MCF 10A (cell line): ENCODE measurements at regions not wholly inside any gene's neighbourhood (a gene's known extent, or its start where the extent isn't known, plus 50 kb on each side); places are given as distances from the start of the nearest gene placed in this dataset.

Experiments used
- BruUV-seq: library from RNA; stranded (reverse); fragments of 400-500 nt; replicated peaks from 2 replicates; lab custom pipeline; 2021; lab: Mats Ljungman, UMichigan
- CTCF ChIA-PET: fragments of 300-600 bp; sonication (Branson Sonifier 250); formaldehyde crosslinking; extraction: SDS; loops from one replicate; lab custom pipeline; 2021; ENCODE audit warnings: antibody characterized with exemption, inconsistent platforms; lab: Yijun Ruan, JAX
- POLR2A ChIA-PET: fragments of 300-600, 350-650 bp; sonication (Branson Sonifier 250); formaldehyde crosslinking; extraction: SDS; loops from one replicate; lab custom pipeline; 2020; ENCODE audit warnings: antibody characterized with exemption, inconsistent platforms; lab: Yijun Ruan, JAX
- DNase-seq: peaks from one replicate; pipeline ENCODE4 v3.0.0-alpha.2; 2018; ENCODE audit not compliant: unreplicated experiment
- H3K27ac Mint-ChIP-seq: one replicate; pipeline ENCODE4 v1.8.0; 2022; ENCODE audit warnings: mild to moderate bottlenecking, low read depth, mixed read lengths; ENCODE audit not compliant: unreplicated experiment
- H3K27me3 Mint-ChIP-seq: one replicate; pipeline ENCODE4 v1.8.0; 2022; ENCODE audit warnings: mixed read lengths; ENCODE audit not compliant: insufficient read depth, unreplicated experiment
- H3K36me3 Mint-ChIP-seq: one replicate; pipeline ENCODE4 v1.8.0; 2022; ENCODE audit warnings: mild to moderate bottlenecking, moderate library complexity, mixed read lengths; ENCODE audit not compliant: insufficient read depth, unreplicated experiment
- H3K4me1 Mint-ChIP-seq: one replicate; pipeline ENCODE4 v1.8.0; 2022; ENCODE audit warnings: mixed read lengths; ENCODE audit not compliant: insufficient read depth, unreplicated experiment
- H3K4me3 Mint-ChIP-seq: one replicate; pipeline ENCODE4 v1.8.0; 2022; ENCODE audit warnings: mild to moderate bottlenecking, moderate library complexity, mixed read lengths; ENCODE audit not compliant: unreplicated experiment
- H3K9me3 Mint-ChIP-seq: one replicate; pipeline ENCODE4 v1.8.0; 2022; ENCODE audit warnings: mixed read lengths; ENCODE audit not compliant: unreplicated experiment
- intact Hi-C: fragments of 100-400 bp; cut with micrococcal nuclease; formaldehyde crosslinking; loops from 2 replicates; pipeline ENCODE4 v1.14.1; 2022
- TF ChIP-seq, protein P1 (sequence below): fragments of 200-600 bp; IDR thresholded peaks from one replicate; pipeline ENCODE4 v1.8.0; 2022; ENCODE audit warnings: antibody characterized with exemption, mild to moderate bottlenecking; ENCODE audit not compliant: unreplicated experiment

- intact Hi-C loops, result loop anchor here (5.0 kb wide), 1 partner anchor 108 kb away; no protein-coding TSS in a partner anchor
- peaks cover 25% of the 10 kb centered on the region for H3K4me1 Mint-ChIP-seq
- no peaks in the 10 kb centered on the region for H3K36me3 Mint-ChIP-seq
- no peaks in the 10 kb centered on the region for H3K9me3 Mint-ChIP-seq
- DNase-seq, result no peak
- H3K27me3 Mint-ChIP-seq, result no peaks in the 10 kb centered on the region
- TF ChIP-seq, protein P1, sequence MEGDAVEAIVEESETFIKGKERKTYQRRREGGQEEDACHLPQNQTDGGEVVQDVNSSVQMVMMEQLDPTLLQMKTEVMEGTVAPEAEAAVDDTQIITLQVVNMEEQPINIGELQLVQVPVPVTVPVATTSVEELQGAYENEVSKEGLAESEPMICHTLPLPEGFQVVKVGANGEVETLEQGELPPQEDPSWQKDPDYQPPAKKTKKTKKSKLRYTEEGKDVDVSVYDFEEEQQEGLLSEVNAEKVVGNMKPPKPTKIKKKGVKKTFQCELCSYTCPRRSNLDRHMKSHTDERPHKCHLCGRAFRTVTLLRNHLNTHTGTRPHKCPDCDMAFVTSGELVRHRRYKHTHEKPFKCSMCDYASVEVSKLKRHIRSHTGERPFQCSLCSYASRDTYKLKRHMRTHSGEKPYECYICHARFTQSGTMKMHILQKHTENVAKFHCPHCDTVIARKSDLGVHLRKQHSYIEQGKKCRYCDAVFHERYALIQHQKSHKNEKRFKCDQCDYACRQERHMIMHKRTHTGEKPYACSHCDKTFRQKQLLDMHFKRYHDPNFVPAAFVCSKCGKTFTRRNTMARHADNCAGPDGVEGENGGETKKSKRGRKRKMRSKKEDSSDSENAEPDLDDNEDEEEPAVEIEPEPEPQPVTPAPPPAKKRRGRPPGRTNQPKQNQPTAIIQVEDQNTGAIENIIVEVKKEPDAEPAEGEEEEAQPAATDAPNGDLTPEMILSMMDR, result no peak
- ChIA-PET POLR2A (interaction anchor here (0.7 to 1.5 kb wide), 3 partner anchors 12 to 20 kb away, joined by 3 read pairs; no protein-coding TSS in a partner anchor), CTCF (interaction anchor here (0.5 to 0.6 kb wide), 2 partner anchors 8 to 604 kb away, joined by 3 read pairs; no protein-coding TSS in a partner anchor)
- BruUV-seq, result no TSS peak
- no peak overlapping the region for H3K27ac Mint-ChIP-seq
- H3K4me3 Mint-ChIP-seq, result no peak overlapping the region
Observed at GRCh38 chr5:124060413-124061067, 548.6 kb downstream of the CSNK1G3 start.

GRCh38 chr5:124060011-124060410 is 548.0 kb downstream of the CSNK1G3 start:
- no peaks in the 10 kb centered on the region for H3K36me3 Mint-ChIP-seq
- TF ChIP-seq, protein P1, result no peak
- intact Hi-C loops, result loop anchor here (5.0 kb wide), 1 partner anchor 108 kb away; no protein-coding TSS in a partner anchor
- no peaks in the 10 kb centered on the region for H3K27me3 Mint-ChIP-seq
- no peak overlapping the region for H3K27ac Mint-ChIP-seq
- DNase-seq, result no peak
- peaks cover 25% of the 10 kb centered on the region for H3K4me1 Mint-ChIP-seq
- CTCF ChIA-PET, result no interaction called here
- H3K9me3 Mint-ChIP-seq, result no peaks in the 10 kb centered on the region
- no peak overlapping the region for H3K4me3 Mint-ChIP-seq
- POLR2A ChIA-PET, result interaction anchor here (0.7 kb wide), 1 partner anchor 17 kb away, joined by 3 read pairs; no protein-coding TSS in a partner anchor
- no TSS peak for BruUV-seq

DNA sequence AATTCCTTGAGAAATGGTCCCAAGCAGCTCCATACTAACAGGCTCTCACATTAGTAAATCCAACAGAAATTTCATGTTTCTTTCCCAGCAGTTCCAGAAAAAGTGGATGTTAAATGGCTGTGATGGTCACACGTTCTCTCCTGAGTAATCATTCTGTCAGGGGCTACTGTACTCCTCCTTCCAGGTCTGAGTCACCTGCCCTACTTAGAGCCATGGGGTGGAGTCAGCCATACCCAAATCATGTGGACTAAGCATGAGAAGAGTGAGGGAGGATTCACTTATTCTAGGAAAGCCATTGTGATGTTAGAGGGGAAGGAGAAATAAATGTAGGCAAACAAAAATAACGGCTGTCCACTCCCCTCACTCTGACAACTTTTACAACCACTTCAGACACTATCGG is 547.2 kb downstream of the CSNK1G3 start:
- H3K9me3 Mint-ChIP-seq, result no peaks in the 10 kb centered on the region
- H3K27me3 Mint-ChIP-seq, result no peaks in the 10 kb centered on the region
- TF ChIP-seq, protein P1, result no peak
- BruUV-seq, result no TSS peak
- ChIA-PET POLR2A (no interaction called here), CTCF (interaction anchor here (0.7 kb wide), 1 partner anchor 509 kb away, joined by 4 read pairs; no protein-coding TSS in a partner anchor)
- H3K36me3 Mint-ChIP-seq, result no peaks in the 10 kb centered on the region
- DNase-seq, result peak; percentile 73
- intact Hi-C loops, result loop anchor here (5.0 kb wide), 1 partner anchor 43 kb away; no protein-coding TSS in a partner anchor
- H3K4me1 Mint-ChIP-seq, result peaks cover 25% of the 10 kb centered on the region
- H3K27ac Mint-ChIP-seq, result no peak overlapping the region
- H3K4me3 Mint-ChIP-seq, result no peak overlapping the region

DNA sequence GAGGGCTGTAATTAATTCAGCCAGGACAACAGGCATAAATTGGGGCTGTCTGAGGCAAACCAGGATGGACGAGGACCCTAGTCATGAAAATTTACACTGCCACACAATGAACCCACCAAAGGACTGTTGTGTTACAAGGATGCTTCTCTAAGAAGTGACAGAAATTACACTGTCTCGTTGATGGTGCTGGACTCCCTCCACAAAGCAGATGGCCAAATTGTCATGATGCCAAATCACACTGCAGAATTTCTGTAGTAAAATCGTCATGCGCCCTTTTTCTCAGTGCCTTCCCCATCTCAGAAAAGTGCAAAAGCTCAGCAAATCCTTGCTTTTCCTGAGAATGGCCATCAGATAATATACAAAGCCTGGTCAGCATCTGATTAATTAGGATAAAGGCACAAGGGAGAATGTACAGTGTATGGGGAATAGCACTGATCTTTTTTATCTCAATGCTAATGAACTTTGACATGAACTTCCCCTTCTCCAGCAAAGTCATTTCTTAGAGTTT is 545.8 kb downstream of the CSNK1G3 start:
- CTCF ChIA-PET, result interaction anchor here (0.5 to 1.1 kb wide), 2 partner anchors 38 to 688 kb away, joined by 3 read pairs; no protein-coding TSS in a partner anchor
- POLR2A ChIA-PET, result interaction anchor here (0.6 to 0.9 kb wide), 4 partner anchors 21 to 647 kb away, joined by 3 read pairs; no protein-coding TSS in a partner anchor
- Mint-ChIP-seq H3K9me3 (no peaks in the 10 kb centered on the region), H3K27ac (no peak overlapping the region), H3K27me3 (no peaks in the 10 kb centered on the region), H3K4me3 (no peak overlapping the region), H3K36me3 (no peaks in the 10 kb centered on the region), H3K4me1 (peaks cover 25% of the 10 kb centered on the region)
- TF ChIP-seq, protein P1, result no peak
- DNase-seq, result no peak
- intact Hi-C loops, result loop anchor here (5.0 kb wide), 1 partner anchor 45 kb away; no protein-coding TSS in a partner anchor
- no TSS peak for BruUV-seq
